ENCODE measurements at regions not wholly inside any gene's neighbourhood (a gene's known extent, or its start where the extent isn't known, plus 50 kb on each side); places are given as distances from the start of the nearest gene placed in this dataset.

- DNase-seq (ENCODE audit: low spot score), result no peak
These were observed 745.2 kb upstream of the GCFC2 start for GRCh38 chr2:76455910-76456309.

GRCh38 chr2:76450024-76450475 is 739.3 kb upstream of the GCFC2 start:
- DNase-seq (ENCODE audit: low spot score), result no peak

GRCh38 chr2:76448956-76449355 is 738.2 kb upstream of the GCFC2 start:
- DNase-seq (ENCODE audit: low spot score), result no peak

- DNase-seq (ENCODE audit: low spot score), result no peak
These were observed 736.6 kb upstream of the GCFC2 start for GRCh38 chr2:76447294-76447693.

GRCh38 chr2:76446872-76447271 is 736.2 kb upstream of the GCFC2 start:
- DNase-seq (ENCODE audit: low spot score), result no peak

GRCh38 chr2:76445880-76446279 is 735.2 kb upstream of the GCFC2 start:
- DNase-seq (ENCODE audit: low spot score), result no peak

GRCh38 chr2:76444732-76445131 is 734.0 kb upstream of the GCFC2 start:
- no peak for DNase-seq (ENCODE audit: low spot score)

GRCh38 chr2:76437564-76437963 is 726.8 kb upstream of the GCFC2 start:
- no peak for DNase-seq (ENCODE audit: low spot score)

- DNase-seq (ENCODE audit: low spot score), result no peak
These were observed 718.7 kb upstream of the GCFC2 start for GRCh38 chr2:76429374-76429773.

GRCh38 chr2:76427452-76427851 is 716.7 kb upstream of the GCFC2 start:
- DNase-seq (ENCODE audit: low spot score), result peak; percentile 28

- DNase-seq (ENCODE audit: low spot score), result no peak
These were observed 705.1 kb upstream of the GCFC2 start for GRCh38 chr2:76415821-76416220.

- no peak for DNase-seq (ENCODE audit: low spot score)
These were observed 702.7 kb upstream of the GCFC2 start for GRCh38 chr2:76413436-76413835.

- DNase-seq (ENCODE audit: low spot score), result no peak
These were observed 695.6 kb upstream of the GCFC2 start for GRCh38 chr2:76406134-76406855.

- no peak for DNase-seq (ENCODE audit: low spot score)
These were observed 682.6 kb upstream of the GCFC2 start for GRCh38 chr2:76393356-76393755.

- DNase-seq (ENCODE audit: low spot score), result no peak
These were observed 681.0 kb upstream of the GCFC2 start for GRCh38 chr2:76391678-76392077.

- no peak for DNase-seq (ENCODE audit: low spot score)
These were observed 676.6 kb upstream of the GCFC2 start for GRCh38 chr2:76387294-76387693.

- DNase-seq (ENCODE audit: low spot score), result no peak
These were observed 675.2 kb upstream of the GCFC2 start for GRCh38 chr2:76385943-76386342.

- DNase-seq (ENCODE audit: low spot score), result no peak
These were observed 670.9 kb upstream of the GCFC2 start for GRCh38 chr2:76381624-76382023.

- no peak for DNase-seq (ENCODE audit: low spot score)
These were observed 667.4 kb upstream of the GCFC2 start for GRCh38 chr2:76378140-76378539.

- DNase-seq (ENCODE audit: low spot score), result no peak
These were observed 630.7 kb upstream of the GCFC2 start for GRCh38 chr2:76341439-76341838.

- no peak for DNase-seq (ENCODE audit: low spot score)
These were observed 622.2 kb upstream of the GCFC2 start for GRCh38 chr2:76332871-76333270.

- DNase-seq (ENCODE audit: low spot score), result no peak
These were observed 620.1 kb upstream of the GCFC2 start for GRCh38 chr2:76330865-76331264.

- no peak for DNase-seq (ENCODE audit: low spot score)
These were observed 615.9 kb upstream of the GCFC2 start for GRCh38 chr2:76326636-76327035.

GRCh38 chr2:76323381-76323780 is 612.7 kb upstream of the GCFC2 start:
- no peak for DNase-seq (ENCODE audit: low spot score)

Measured in H4 (cell line).